PC-9 (cell line): ENCODE measurements at regions not wholly inside any gene's neighbourhood (a gene's known extent, or its start where the extent isn't known, plus 50 kb on each side); places are given as distances from the start of the nearest gene placed in this dataset.

Experiments
- BruUV-seq: library from RNA; stranded (reverse); fragments of 400-500 nt; replicated peaks from 2 replicates; lab custom pipeline; 2021; lab: Mats Ljungman, UMichigan
- CTCF ChIA-PET: fragments of 300-600 bp; sonication (Branson Sonifier 250); formaldehyde crosslinking; loops from one replicate; lab custom pipeline; 2022; ENCODE audit warnings: antibody characterized with exemption; lab: Charles Lee
- POLR2A ChIA-PET: fragments of 300-600 bp; sonication (Branson Sonifier 250); formaldehyde crosslinking; loops from one replicate; lab custom pipeline; 2022; ENCODE audit warnings: antibody characterized with exemption; ENCODE audit not compliant: unreplicated experiment; lab: Charles Lee
- DNase-seq, 2 experiments: peaks; one replicate each; pipeline versions ENCODE4 v3.0.0 to v3.0.0-alpha.2; 2015 to 2022; ENCODE audit warnings: mixed read lengths in 1 of 2
- H2AFZ ChIP-seq: fragments of 200-600 bp; sonication (generic); 2 replicates; pipeline ENCODE4 v1.8.1; 2017; ENCODE audit warnings: antibody characterized with exemption
- H3F3A ChIP-seq: fragments of 200-600 bp; sonication (generic); 2 replicates; pipeline ENCODE4 v1.8.1; 2017; ENCODE audit warnings: antibody characterized with exemption, mild to moderate bottlenecking, low read depth; ENCODE audit not compliant: insufficient read depth
- H3K27ac ChIP-seq: fragments of 200-600 bp; sonication (generic); 2 replicates; pipeline ENCODE4 v1.6.1; 2016; ENCODE audit warnings: mixed run types
- H3K27me3 ChIP-seq: fragments of 200-600 bp; sonication (generic); 2 replicates; pipeline ENCODE4 v1.6.1; 2016; ENCODE audit warnings: low read depth, mixed run types; ENCODE audit not compliant: insufficient read depth
- H3K36me3 ChIP-seq: fragments of 200-600 bp; sonication (generic); 2 replicates; pipeline ENCODE4 v1.6.1; 2016; ENCODE audit warnings: low read depth, mixed run types
- H3K4me1 ChIP-seq: fragments of 200-600 bp; sonication (generic); replicated peaks from 2 replicates; pipeline ENCODE4 v1.6.1; 2016; ENCODE audit warnings: mixed run types; ENCODE audit not compliant: insufficient read depth
- H3K4me2 ChIP-seq: fragments of 200-600 bp; sonication (generic); 2 replicates; pipeline ENCODE4 v1.6.1; 2017; ENCODE audit warnings: mixed run types
- H3K4me3 ChIP-seq: fragments of 200-600 bp; sonication (generic); 2 replicates; pipeline ENCODE4 v1.6.1; 2016; ENCODE audit warnings: mixed run types
- H3K79me2 ChIP-seq: fragments of 200-600 bp; sonication (generic); 2 replicates; pipeline ENCODE4 v1.6.1; 2017; ENCODE audit warnings: low read depth, mixed run types
- H3K9me2 ChIP-seq: fragments of 200-600 bp; sonication (generic); 2 replicates; pipeline ENCODE4 v1.8.1; 2017; ENCODE audit warnings: mild to moderate bottlenecking; ENCODE audit not compliant: insufficient read depth
- H3K9me3 ChIP-seq: fragments of 200-600 bp; sonication (generic); 2 replicates; pipeline ENCODE4 v1.8.1; 2016; ENCODE audit warnings: low read depth; ENCODE audit not compliant: insufficient read depth
- H4K20me1 ChIP-seq: fragments of 200-600 bp; sonication (generic); 2 replicates; pipeline ENCODE4 v1.8.1; 2017; ENCODE audit not compliant: insufficient read depth
- CTCF ChIP-seq: fragments of 200-600 bp; sonication (generic); conservative IDR thresholded peaks from 2 replicates; pipeline ENCODE4 v1.6.1; 2017; ENCODE audit warnings: mixed run types, antibody characterized with exemption, mild to moderate bottlenecking, moderate library complexity
- EZH2 ChIP-seq: fragments of 200-600 bp; sonication (generic); IDR thresholded peaks from 2 replicates; pipeline ENCODE4 v1.8.0; 2017; ENCODE audit warnings: antibody characterized with exemption, low read depth
- intact Hi-C: fragments of 100-400 bp; cut with micrococcal nuclease; formaldehyde crosslinking; loops from one replicate; pipeline ENCODE4 v1.10.0; 2022; ENCODE audit not compliant: unreplicated experiment

- Histone ChIP-seq H3F3A (no peaks in the 10 kb centered on the region), H3K27me3 (no peaks in the 10 kb centered on the region), H4K20me1 (no peaks in the 10 kb centered on the region), H3K9me2 (no peaks in the 10 kb centered on the region), H3K4me1 (no peaks in the 10 kb centered on the region), H3K79me2 (no peaks in the 10 kb centered on the region), H3K27ac (no peak overlapping the region), H3K4me3 (no peak overlapping the region), H2AFZ (no peak overlapping the region), H3K9me3 (no peaks in the 10 kb centered on the region), H3K4me2 (no peak overlapping the region), H3K36me3 (no peaks in the 10 kb centered on the region)
- no peak for DNase-seq
- no peak for TF ChIP-seq EZH2
- CTCF ChIA-PET: no interaction called here
- BruUV-seq: no TSS peak
- POLR2A ChIA-PET: no interaction called here
- intact Hi-C loops: no loop called here
These were observed 1080.5 kb upstream of the FOXG1 start for GRCh38 chr14:27686137-27686536.

GRCh38 chr14:27688841-27689444, 1077.6 kb upstream of the FOXG1 start:
- no peaks in the 10 kb centered on the region for H3K79me2 ChIP-seq
- BruUV-seq: no TSS peak
- no peaks in the 10 kb centered on the region for H3K36me3 ChIP-seq
- no peaks in the 10 kb centered on the region for H4K20me1 ChIP-seq
- no peaks in the 10 kb centered on the region for H3F3A ChIP-seq
- no peak overlapping the region for H3K4me2 ChIP-seq
- ChIA-PET POLR2A (no interaction called here), CTCF (interaction anchor here (0.6 kb wide), 1 partner anchor 1911 kb away, joined by 12 read pairs; no protein-coding TSS in a partner anchor)
- TF ChIP-seq CTCF: no peak
- TF ChIP-seq EZH2: no peak
- no peak for DNase-seq
- H3K4me3 ChIP-seq: no peak overlapping the region
- intact Hi-C loops: no loop called here
- H3K27ac ChIP-seq: no peak overlapping the region
- H3K4me1 ChIP-seq: no peaks in the 10 kb centered on the region
- no peaks in the 10 kb centered on the region for H3K27me3 ChIP-seq
- no peak overlapping the region for H2AFZ ChIP-seq
- no peaks in the 10 kb centered on the region for H3K9me3 ChIP-seq
- H3K9me2 ChIP-seq: no peaks in the 10 kb centered on the region

GRCh38 chr14:27712364-27712763, 1054.2 kb upstream of the FOXG1 start:
- no TSS peak for BruUV-seq
- Histone ChIP-seq H3K36me3 (no peaks in the 10 kb centered on the region), H3K4me1 (no peaks in the 10 kb centered on the region), H4K20me1 (no peaks in the 10 kb centered on the region), H3K9me3 (no peaks in the 10 kb centered on the region), H3K9me2 (no peaks in the 10 kb centered on the region), H3F3A (no peaks in the 10 kb centered on the region), H3K27ac (no peak overlapping the region), H3K27me3 (no peaks in the 10 kb centered on the region), H3K79me2 (no peaks in the 10 kb centered on the region), H3K4me3 (no peak overlapping the region), H3K4me2 (no peak overlapping the region), H2AFZ (no peak overlapping the region)
- no peak for DNase-seq
- intact Hi-C loops: no loop called here
- ChIA-PET POLR2A (no interaction called here), CTCF (no interaction called here)
- TF ChIP-seq EZH2: no peak
- no peak for TF ChIP-seq CTCF

GRCh38 chr14:27715561-27715960, 1051.0 kb upstream of the FOXG1 start:
- ChIA-PET CTCF (no interaction called here), POLR2A (no interaction called here)
- no peaks in the 10 kb centered on the region for H4K20me1 ChIP-seq
- TF ChIP-seq EZH2 (no peak), CTCF (no peak)
- H3K4me3 ChIP-seq: no peak overlapping the region
- no peak overlapping the region for H3K4me2 ChIP-seq
- H3K4me1 ChIP-seq: no peaks in the 10 kb centered on the region
- H3K79me2 ChIP-seq: no peaks in the 10 kb centered on the region
- BruUV-seq: no TSS peak
- DNase-seq: no peak
- no peak overlapping the region for H2AFZ ChIP-seq
- intact Hi-C loops: no loop called here
- H3K9me2 ChIP-seq: no peaks in the 10 kb centered on the region
- no peaks in the 10 kb centered on the region for H3K27me3 ChIP-seq
- no peaks in the 10 kb centered on the region for H3K9me3 ChIP-seq
- H3F3A ChIP-seq: no peaks in the 10 kb centered on the region
- H3K36me3 ChIP-seq: no peaks in the 10 kb centered on the region
- H3K27ac ChIP-seq: no peak overlapping the region
